ENCODE measurements at regions not wholly inside any gene's neighbourhood (a gene's known extent, or its start where the extent isn't known, plus 50 kb on each side); places are given as distances from the start of the nearest gene placed in this dataset.

- no peak for DNase-seq (ENCODE audit: missing footprints)
- no peak for ATAC-seq
- intact Hi-C loops (cut with DNase I) = loop anchor here (10.0 kb wide), 1 partner anchor 473 kb away; no protein-coding TSS in a partner anchor
Observed at GRCh38 chr7:18191862-18192625, 164.4 kb upstream of the PRPS1L1 start.

- no peak for ATAC-seq
- no peak for DNase-seq (ENCODE audit: missing footprints)
- intact Hi-C loops (cut with DNase I) = loop anchor here (10.0 kb wide), 1 partner anchor 470 kb away; no protein-coding TSS in a partner anchor
Observed at GRCh38 chr7:18194616-18195015, 167.0 kb upstream of the PRPS1L1 start.

- ATAC-seq = no peak
- intact Hi-C loops (cut with DNase I) = loop anchor here (10.0 kb wide), 1 partner anchor 468 kb away; no protein-coding TSS in a partner anchor
Observed at GRCh38 chr7:18196638-18197037, 169.0 kb upstream of the PRPS1L1 start.

GRCh38 chr7:18198868-18199267 lies 171.2 kb upstream of the PRPS1L1 start:
- ATAC-seq (no peak), DNase-seq (ENCODE audit: missing footprints) (no peak)
- intact Hi-C loops (cut with DNase I) = loop anchor here (10.0 kb wide), 1 partner anchor 466 kb away; no protein-coding TSS in a partner anchor

More at GRCh38 chr7:18196638-18197037, 169.0 kb upstream of the PRPS1L1 start:
- DNase-seq (ENCODE audit: missing footprints) = no peak

- ATAC-seq (no peak), DNase-seq (ENCODE audit: missing footprints) (no peak)
- intact Hi-C loops (cut with DNase I) = no loop called here
Observed at GRCh38 chr7:18200266-18200665, 172.6 kb upstream of the PRPS1L1 start.

GRCh38 chr7:18200855-18201254 lies 173.2 kb upstream of the PRPS1L1 start:
- ATAC-seq = no peak
- DNase-seq (ENCODE audit: missing footprints) = no peak
- intact Hi-C loops (cut with DNase I) = no loop called here

GRCh38 chr7:18201350-18201749 lies 173.7 kb upstream of the PRPS1L1 start:
- intact Hi-C loops (cut with DNase I) = no loop called here
- no peak for ATAC-seq
- DNase-seq (ENCODE audit: missing footprints) = no peak

GRCh38 chr7:18202315-18203045 lies 174.8 kb upstream of the PRPS1L1 start:
- DNase-seq (ENCODE audit: missing footprints) (no peak), ATAC-seq (no peak)
- intact Hi-C loops (cut with DNase I) = no loop called here

- ATAC-seq = no peak
- no peak for DNase-seq (ENCODE audit: missing footprints)
- intact Hi-C loops (cut with DNase I) = no loop called here
Observed at GRCh38 chr7:18206331-18206730, 178.7 kb upstream of the PRPS1L1 start.

GRCh38 chr7:18208921-18209320 lies 181.3 kb upstream of the PRPS1L1 start:
- DNase-seq (ENCODE audit: missing footprints) (no peak), ATAC-seq (no peak)
- intact Hi-C loops (cut with DNase I) = no loop called here

GRCh38 chr7:18210377-18210776 lies 182.7 kb upstream of the PRPS1L1 start:
- DNase-seq (ENCODE audit: missing footprints) = no peak
- intact Hi-C loops (cut with DNase I) = no loop called here
- no peak for ATAC-seq

- no peak for DNase-seq (ENCODE audit: missing footprints)
- ATAC-seq = no peak
- intact Hi-C loops (cut with DNase I) = no loop called here
Observed at GRCh38 chr7:18210788-18211187, 183.1 kb upstream of the PRPS1L1 start.

GRCh38 chr7:18212308-18212707 lies 184.7 kb upstream of the PRPS1L1 start:
- DNase-seq (ENCODE audit: missing footprints) (no peak), ATAC-seq (no peak)
- intact Hi-C loops (cut with DNase I) = no loop called here

GRCh38 chr7:18212758-18213157 lies 185.1 kb upstream of the PRPS1L1 start:
- DNase-seq (ENCODE audit: missing footprints) = no peak
- no peak for ATAC-seq
- intact Hi-C loops (cut with DNase I) = no loop called here

- intact Hi-C loops (cut with DNase I) = no loop called here
- ATAC-seq (no peak), DNase-seq (ENCODE audit: missing footprints) (no peak)
Observed at GRCh38 chr7:18213652-18214051, 186.0 kb upstream of the PRPS1L1 start.

- ATAC-seq (no peak), DNase-seq (ENCODE audit: missing footprints) (no peak)
- intact Hi-C loops (cut with DNase I) = no loop called here
Observed at GRCh38 chr7:18216270-18216669, 188.6 kb upstream of the PRPS1L1 start.

- DNase-seq (ENCODE audit: missing footprints) = no peak
- intact Hi-C loops (cut with DNase I) = loop anchor here (10.0 kb wide), 1 partner anchor 237 kb away; no protein-coding TSS in a partner anchor
- no peak for ATAC-seq
Observed at GRCh38 chr7:18221377-18222293, 194.0 kb upstream of the PRPS1L1 start.

GRCh38 chr7:18222636-18223035 lies 195.0 kb upstream of the PRPS1L1 start:
- DNase-seq (ENCODE audit: missing footprints) (no peak), ATAC-seq (no peak)
- intact Hi-C loops (cut with DNase I) = loop anchor here (10.0 kb wide), 1 partner anchor 238 kb away; no protein-coding TSS in a partner anchor

- intact Hi-C loops (cut with DNase I) = loop anchor here (10.0 kb wide), 1 partner anchor 239 kb away; no protein-coding TSS in a partner anchor
- DNase-seq (ENCODE audit: missing footprints) = no peak
- ATAC-seq = no peak
Observed at GRCh38 chr7:18224138-18224537, 196.5 kb upstream of the PRPS1L1 start.

Data from Right ventricle myocardium inferior (tissue), 1 donor.